Mesodermal cell (in vitro differentiated cells): ENCODE measurements at regions not wholly inside any gene's neighbourhood (a gene's known extent, or its start where the extent isn't known, plus 50 kb on each side); places are given as distances from the start of the nearest gene placed in this dataset.

Experiments
- H3K27ac ChIP-seq: 2 replicates; pipeline ENCODE4 v1.7.0; 2013; ENCODE audit warnings: mild to moderate bottlenecking, low read depth, low read length, moderate library complexity; ENCODE audit not compliant: severe bottlenecking
- H3K36me3 ChIP-seq: 2 replicates; pipeline ENCODE4 v1.7.1; 2013; ENCODE audit warnings: mild to moderate bottlenecking, low read length, moderate library complexity; ENCODE audit not compliant: control insufficient read depth, insufficient read depth
- H3K4me1 ChIP-seq: one replicate; pipeline ENCODE4 v1.7.1; 2013; ENCODE audit warnings: mild to moderate bottlenecking, low read length; ENCODE audit not compliant: insufficient read depth, control insufficient read depth, poor library complexity, severe bottlenecking
- H3K4me3 ChIP-seq: 2 replicates; pipeline ENCODE4 v1.7.0; 2013; ENCODE audit warnings: low read length, control low read depth, mild to moderate bottlenecking; ENCODE audit not compliant: insufficient read depth, poor library complexity, severe bottlenecking; ENCODE audit errors: extremely low read depth
- H3K9me3 ChIP-seq: 2 replicates; pipeline ENCODE4 v1.7.1; 2013; ENCODE audit warnings: mild to moderate bottlenecking, low read length, moderate library complexity; ENCODE audit not compliant: control insufficient read depth
- WGBS, 2 experiments: methylation state at CpG; one replicate each; pipeline ENCODE4 v1.1.5; 2013; ENCODE audit warnings: missing lambda C conversion rate in 2 of 2; ENCODE audit not compliant: insufficient coverage in 2 of 2; 5-methylcytosine and 5-hydroxymethylcytosine counted together

DNA sequence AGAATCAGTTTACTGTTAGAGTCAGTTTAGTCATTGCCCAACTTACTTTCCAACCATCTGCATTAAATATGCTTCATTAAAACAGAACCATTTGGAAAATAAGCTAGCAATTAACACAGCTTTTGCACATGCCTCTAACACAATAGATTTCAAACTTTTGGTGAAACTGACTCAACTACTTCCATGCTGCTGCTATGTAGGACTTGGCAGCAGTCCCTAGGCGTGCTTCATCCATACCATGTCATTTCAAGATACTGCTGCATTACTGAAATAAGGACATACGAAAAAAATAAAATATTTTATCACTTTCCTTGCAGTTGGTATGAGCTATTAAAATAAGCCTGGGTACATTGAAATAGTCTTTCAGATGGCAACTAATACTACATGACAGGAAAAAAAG is 65.5 kb upstream of the SOX6 start:
- Histone ChIP-seq H3K4me3 (no peak overlapping the region), H3K36me3 (no peaks in the 10 kb centered on the region), H3K4me1 (no peaks in the 10 kb centered on the region), H3K9me3 (no peaks in the 10 kb centered on the region), H3K27ac (no peak overlapping the region)
- WGBS, 2 experiments: no CpG with 5 or more reads among the region's 2 CpGs

DNA sequence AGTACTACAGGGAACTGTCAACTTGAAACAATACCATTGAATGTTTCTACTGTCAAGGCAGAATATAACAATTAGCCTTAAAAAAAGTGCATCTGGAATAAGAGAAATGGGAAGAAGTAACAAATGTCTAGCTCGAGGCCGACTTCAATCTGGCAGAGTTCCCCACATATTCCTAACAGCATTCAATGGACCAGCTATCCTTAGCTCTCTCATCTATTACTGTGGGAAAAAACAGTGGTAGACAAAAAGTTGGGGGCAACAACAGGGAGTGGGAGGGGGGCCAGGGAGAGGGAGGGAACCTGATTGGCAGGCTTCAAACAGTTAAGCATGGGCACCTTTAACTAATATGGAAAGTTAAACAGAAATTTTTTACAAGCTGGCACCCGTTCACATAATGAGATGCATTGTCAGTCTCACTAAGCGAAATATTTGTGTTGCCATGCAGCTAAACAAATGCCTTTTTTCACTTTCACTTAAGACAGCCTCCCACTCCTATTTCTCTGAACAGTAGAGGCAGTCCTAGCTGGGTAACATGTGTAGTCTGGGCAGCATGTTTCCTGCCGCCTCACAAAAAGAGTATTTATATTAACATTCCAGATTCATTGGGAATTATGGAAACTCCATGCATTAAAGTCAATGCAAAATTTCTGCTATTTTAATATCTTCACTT is 62.2 kb upstream of the SOX6 start:
- 90 to 100% methylated on average over 2 to 3 of the region's 5 CpGs for WGBS, 2 experiments
- no peaks in the 10 kb centered on the region for H3K9me3 ChIP-seq
- no peaks in the 10 kb centered on the region for H3K36me3 ChIP-seq
- H3K27ac ChIP-seq: no peak overlapping the region
- H3K4me1 ChIP-seq: no peaks in the 10 kb centered on the region
- H3K4me3 ChIP-seq: no peak overlapping the region

DNA sequence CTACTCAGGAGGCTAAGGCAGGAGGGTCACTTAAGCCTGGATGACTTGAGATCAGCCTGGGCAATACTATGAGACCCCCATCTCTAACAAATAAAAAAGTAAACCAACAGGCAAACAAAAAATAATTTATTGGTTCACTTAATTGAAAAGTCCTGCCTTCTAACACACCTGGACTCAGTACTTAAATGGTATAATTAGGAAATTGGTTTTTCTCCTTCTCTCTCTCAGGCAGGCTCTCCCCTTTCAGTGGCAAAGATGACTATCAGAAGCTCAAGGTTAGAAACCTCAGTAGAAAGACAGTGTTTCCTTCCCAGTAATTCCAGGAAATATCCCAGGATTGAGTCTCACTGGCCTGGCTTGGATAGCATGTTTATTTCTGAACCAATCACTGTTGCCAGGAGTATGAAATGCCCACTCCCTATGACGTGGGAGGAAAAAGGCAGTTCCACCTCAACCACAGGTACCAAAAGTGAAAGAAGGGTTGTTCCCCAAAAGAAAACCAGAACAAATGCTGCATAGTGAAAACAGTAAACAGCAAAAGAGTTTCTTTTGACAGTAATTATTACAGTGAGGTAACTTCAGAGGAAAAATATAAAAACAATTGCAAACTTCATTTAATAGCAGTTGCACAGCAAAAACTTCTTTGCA is 56.3 kb upstream of the SOX6 start:
- no CpG with 5 or more reads among the region's 1 CpG for WGBS, 2 experiments
- Histone ChIP-seq H3K27ac (no peak overlapping the region), H3K9me3 (no peaks in the 10 kb centered on the region), H3K4me3 (no peak overlapping the region), H3K36me3 (no peaks in the 10 kb centered on the region), H3K4me1 (no peaks in the 10 kb centered on the region)

DNA sequence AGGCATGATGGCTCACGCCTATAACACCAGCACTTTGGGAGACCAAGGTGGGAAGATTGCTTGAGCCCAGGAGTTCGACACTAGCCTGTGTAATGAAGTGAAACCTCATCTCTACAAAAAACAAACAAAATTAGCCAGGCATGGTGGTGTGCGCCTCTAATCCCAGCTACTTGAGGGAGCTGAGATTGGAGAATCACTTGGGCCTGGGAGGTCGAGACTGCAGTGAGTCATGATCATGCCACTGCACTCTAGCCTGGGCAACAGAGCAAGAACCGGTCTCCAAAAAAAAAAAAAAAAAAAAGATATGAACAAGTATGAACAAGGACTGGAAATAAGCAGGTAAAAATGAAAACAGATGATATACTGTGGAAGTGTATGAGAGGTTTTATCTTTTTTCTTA is 54.1 kb upstream of the SOX6 start:
- Histone ChIP-seq H3K4me3 (no peak overlapping the region), H3K36me3 (no peaks in the 10 kb centered on the region), H3K4me1 (no peaks in the 10 kb centered on the region), H3K9me3 (no peaks in the 10 kb centered on the region), H3K27ac (no peak overlapping the region)
- 57 to 82% methylated on average over 1 to 3 of the region's 5 CpGs for WGBS, 2 experiments

DNA sequence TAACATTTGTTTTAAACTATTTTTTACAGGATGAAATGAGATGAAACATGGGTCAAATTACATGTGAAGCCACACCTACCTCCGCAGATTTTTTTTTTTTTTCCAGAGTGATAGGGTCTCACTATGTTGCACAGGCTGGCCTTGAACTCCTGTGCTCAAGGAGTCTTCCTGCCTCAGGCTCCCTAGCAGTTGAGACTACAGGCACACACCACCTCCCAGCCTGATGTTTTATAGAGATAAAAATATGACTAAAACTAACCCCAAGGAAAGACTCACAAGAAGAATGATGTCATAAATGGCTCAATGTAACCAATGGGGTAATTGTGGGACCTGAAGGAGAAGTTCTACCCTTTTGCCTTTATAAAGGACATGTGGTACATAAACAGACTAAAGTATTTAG is 52.3 kb upstream of the SOX6 start:
- 100% methylated on average over 1 of the region's 1 CpG for WGBS, 2 experiments

DNA sequence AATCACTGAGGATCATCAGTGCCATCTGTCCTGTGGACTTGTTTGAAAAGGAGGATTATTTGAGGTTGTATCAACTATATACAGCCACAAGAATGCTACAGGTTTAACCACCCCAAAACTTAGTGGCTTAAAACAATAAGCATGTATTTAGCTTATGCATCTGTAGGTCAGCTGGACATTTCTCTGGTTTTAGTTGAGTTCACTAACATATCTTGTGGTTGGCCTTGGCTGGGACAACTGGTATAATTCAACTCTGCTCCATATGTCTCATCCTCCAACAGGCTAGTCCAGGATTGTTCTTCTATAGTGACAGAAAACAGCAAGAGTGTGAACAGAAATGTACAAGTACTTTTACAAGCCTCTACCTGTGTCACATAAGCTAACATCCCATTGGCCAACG is 49.9 kb upstream of the SOX6 start:
- peaks cover 4% of the 10 kb centered on the region for H3K4me1 ChIP-seq
- no peak overlapping the region for H3K4me3 ChIP-seq
- no peaks in the 10 kb centered on the region for H3K36me3 ChIP-seq
- H3K27ac ChIP-seq: no peak overlapping the region
- H3K9me3 ChIP-seq: no peaks in the 10 kb centered on the region
- 83% methylated on average over 1 of the region's 1 CpG; no CpG with 5 or more reads in 1 of the 2 experiments for WGBS, 2 experiments

More for the DNA sequence above, 52.3 kb upstream of the SOX6 start:
- peaks cover 4% of the 10 kb centered on the region for H3K4me1 ChIP-seq
- H3K36me3 ChIP-seq: no peaks in the 10 kb centered on the region
- H3K27ac ChIP-seq: no peak overlapping the region
- H3K9me3 ChIP-seq: no peaks in the 10 kb centered on the region
- no peak overlapping the region for H3K4me3 ChIP-seq
